GM12891 (cell line): ENCODE measurements at regions not wholly inside any gene's neighbourhood (a gene's known extent, or its start where the extent isn't known, plus 50 kb on each side); places are given as distances from the start of the nearest gene placed in this dataset.

ENCODE experiments used
- PAX5 ChIP-seq: IDR thresholded peaks from 2 replicates; pipeline ENCODE4 v1.6.1; 2011; ENCODE audit warnings: low read length, moderate library complexity, mild to moderate bottlenecking; ENCODE audit not compliant: insufficient read depth, severe bottlenecking
- POLR2A ChIP-seq: IDR thresholded peaks from 2 replicates; pipeline ENCODE4 v1.6.1; 2011; ENCODE audit warnings: low read depth, low read length, control low read depth
- POLR2AphosphoS5 ChIP-seq: IDR thresholded peaks from 2 replicates; pipeline ENCODE4 v1.6.1; 2011; ENCODE audit warnings: low read depth, low read length, control low read depth
- POU2F2 ChIP-seq: IDR thresholded peaks from 2 replicates; pipeline ENCODE4 v1.6.1; 2011; ENCODE audit warnings: low read depth, mild to moderate bottlenecking, control low read depth, low read length, moderate library complexity
- SPI1 ChIP-seq: IDR thresholded peaks from 2 replicates; pipeline ENCODE4 v1.6.1; 2011; ENCODE audit warnings: low read depth, low read length, control low read depth
- TAF1 ChIP-seq: IDR thresholded peaks from 2 replicates; pipeline ENCODE4 v1.6.1; 2011; ENCODE audit warnings: low read depth, low read length, control low read depth

DNA sequence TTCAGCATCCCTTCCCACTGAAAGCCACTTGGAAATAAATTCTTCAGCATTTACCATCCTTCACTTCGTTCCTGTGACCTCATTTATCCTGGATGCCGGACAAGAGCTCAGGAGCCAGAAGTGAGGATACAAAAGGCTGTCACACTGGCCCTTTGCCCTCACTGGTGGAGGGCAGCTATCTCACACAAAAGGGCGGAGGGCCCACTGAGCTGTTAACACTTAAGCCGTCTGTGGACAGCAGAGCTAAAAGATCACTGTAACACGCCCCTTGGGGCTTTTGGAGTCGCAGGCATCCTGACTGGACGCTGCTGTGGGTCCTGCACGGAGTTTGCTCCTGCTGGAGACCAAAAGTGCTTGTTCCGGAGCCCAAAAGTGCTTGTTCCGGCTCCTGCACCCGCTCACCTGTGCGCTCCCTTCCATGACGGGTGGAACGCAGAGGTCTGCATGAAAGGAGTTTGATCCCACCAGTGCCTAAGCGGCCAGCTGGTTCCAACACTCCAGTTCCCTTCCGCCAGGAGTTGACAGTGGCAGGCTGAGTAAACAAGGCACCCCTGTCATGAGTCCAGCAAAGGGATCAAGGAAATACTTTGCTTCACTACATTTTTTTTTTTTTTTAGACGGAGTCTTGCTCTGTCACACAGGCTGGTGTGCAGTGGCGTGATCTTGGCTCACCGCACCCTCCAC is 572.0 kb upstream of the LINC00305 start:
- TF ChIP-seq POLR2A = no peak
- no peak for TF ChIP-seq TAF1
- TF ChIP-seq SPI1 = no peak
- no peak for TF ChIP-seq POLR2AphosphoS5
- TF ChIP-seq POU2F2 = no peak
- TF ChIP-seq PAX5 = no peak
